GM19395 (cell line): ENCODE measurements at regions not wholly inside any gene's neighbourhood (a gene's known extent, or its start where the extent isn't known, plus 50 kb on each side); places are given as distances from the start of the nearest gene placed in this dataset.

Experiments
- ATAC-seq: cut with Tn5 transposase; IDR thresholded peaks from one replicate; pipeline ENCODE4 v1.9.1; 2021; ENCODE audit warnings: mild to moderate bottlenecking, moderate library complexity; ENCODE audit not compliant: unreplicated experiment

GRCh38 chr22:48275412-48275811 is 1513.0 kb downstream of the TBC1D22A start:
- no peak for ATAC-seq

GRCh38 chr22:48270731-48271130 is 1508.3 kb downstream of the TBC1D22A start:
- ATAC-seq: no peak

- ATAC-seq: no peak
Observed at GRCh38 chr22:48268771-48269552, 1506.5 kb downstream of the TBC1D22A start.

- no peak for ATAC-seq
Observed at GRCh38 chr22:48268293-48268692, 1505.8 kb downstream of the TBC1D22A start.

GRCh38 chr22:48267681-48268080 is 1505.2 kb downstream of the TBC1D22A start:
- no peak for ATAC-seq

- no peak for ATAC-seq
Observed at GRCh38 chr22:48265000-48265625, 1502.7 kb downstream of the TBC1D22A start.

GRCh38 chr22:48264586-48264985 is 1502.1 kb downstream of the TBC1D22A start:
- ATAC-seq: no peak

GRCh38 chr22:48263791-48264351 is 1501.4 kb downstream of the TBC1D22A start:
- ATAC-seq: no peak

- ATAC-seq: no peak
Observed at GRCh38 chr22:48263431-48263765, 1500.9 kb downstream of the TBC1D22A start.

- no peak for ATAC-seq
Observed at GRCh38 chr22:48262596-48263430, 1500.4 kb downstream of the TBC1D22A start.

GRCh38 chr22:48261706-48262105 is 1499.3 kb downstream of the TBC1D22A start:
- ATAC-seq: no peak

- ATAC-seq: no peak
Observed at GRCh38 chr22:48261048-48261621, 1498.7 kb downstream of the TBC1D22A start.

GRCh38 chr22:48259991-48260670 is 1497.7 kb downstream of the TBC1D22A start:
- no peak for ATAC-seq

GRCh38 chr22:48258811-48259210 is 1496.4 kb downstream of the TBC1D22A start:
- no peak for ATAC-seq

GRCh38 chr22:48258064-48258701 is 1495.7 kb downstream of the TBC1D22A start:
- no peak for ATAC-seq

- ATAC-seq: no peak
Observed at GRCh38 chr22:48257685-48258055, 1495.2 kb downstream of the TBC1D22A start.

GRCh38 chr22:48256776-48257684 is 1494.6 kb downstream of the TBC1D22A start:
- ATAC-seq: no peak

- no peak for ATAC-seq
Observed at GRCh38 chr22:48256041-48256739, 1493.7 kb downstream of the TBC1D22A start.
